A549 (cell line): ENCODE measurements at regions not wholly inside any gene's neighbourhood (a gene's known extent, or its start where the extent isn't known, plus 50 kb on each side); places are given as distances from the start of the nearest gene placed in this dataset.

Experiments used
- EP300 ChIP-seq, 2 experiments: fragments of >200 bp; sonication (Bioruptor Twin); formaldehyde crosslinking; IDR thresholded peaks; 2 replicates in 1 of 2; 3 replicates in 1 of 2; pipeline ENCODE4 v1.6.1; 2016 to 2017
- HDAC2 ChIP-seq: fragments of 200-600 bp; sonication (generic); IDR thresholded peaks from 2 replicates; pipeline ENCODE4 v1.6.1; 2016
- POLR2A ChIP-seq: IDR thresholded peaks from 2 replicates; pipeline ENCODE4 v1.6.1; 2012; ENCODE audit warnings: mild to moderate bottlenecking, low read length
- SREBF2 ChIP-seq: fragments of 450-650 bp; IDR thresholded peaks from 2 replicates; pipeline ENCODE4 v1.6.1; 2014; ENCODE audit warnings: mild to moderate bottlenecking, moderate library complexity
- USF2 ChIP-seq: fragments of 450-650 bp; IDR thresholded peaks from 2 replicates; pipeline ENCODE4 v1.6.1; 2014; ENCODE audit warnings: antibody characterized with exemption
- TF ChIP-seq, protein P1 (sequence below): fragments of >200 bp; sonication (Bioruptor Twin); formaldehyde crosslinking; IDR thresholded peaks from 3 replicates; pipeline ENCODE4 v1.5.1; 2016
- TF ChIP-seq, protein P2 (sequence below): fragments of 200-600 bp; sonication (generic); IDR thresholded peaks from 2 replicates; pipeline ENCODE4 v1.6.1; 2016; ENCODE audit warnings: antibody characterized with exemption, mild to moderate bottlenecking, moderate library complexity

GRCh38 chr22:22113701-22114100 is 130.9 kb upstream of the VPREB1 start:
- TF ChIP-seq POLR2A (no peak), EP300 (IDR thresholded peaks at IDR 0.05) (no peak), SREBF2 (no peak), USF2 (no peak), HDAC2 (no peak)
- TF ChIP-seq, protein P1, sequence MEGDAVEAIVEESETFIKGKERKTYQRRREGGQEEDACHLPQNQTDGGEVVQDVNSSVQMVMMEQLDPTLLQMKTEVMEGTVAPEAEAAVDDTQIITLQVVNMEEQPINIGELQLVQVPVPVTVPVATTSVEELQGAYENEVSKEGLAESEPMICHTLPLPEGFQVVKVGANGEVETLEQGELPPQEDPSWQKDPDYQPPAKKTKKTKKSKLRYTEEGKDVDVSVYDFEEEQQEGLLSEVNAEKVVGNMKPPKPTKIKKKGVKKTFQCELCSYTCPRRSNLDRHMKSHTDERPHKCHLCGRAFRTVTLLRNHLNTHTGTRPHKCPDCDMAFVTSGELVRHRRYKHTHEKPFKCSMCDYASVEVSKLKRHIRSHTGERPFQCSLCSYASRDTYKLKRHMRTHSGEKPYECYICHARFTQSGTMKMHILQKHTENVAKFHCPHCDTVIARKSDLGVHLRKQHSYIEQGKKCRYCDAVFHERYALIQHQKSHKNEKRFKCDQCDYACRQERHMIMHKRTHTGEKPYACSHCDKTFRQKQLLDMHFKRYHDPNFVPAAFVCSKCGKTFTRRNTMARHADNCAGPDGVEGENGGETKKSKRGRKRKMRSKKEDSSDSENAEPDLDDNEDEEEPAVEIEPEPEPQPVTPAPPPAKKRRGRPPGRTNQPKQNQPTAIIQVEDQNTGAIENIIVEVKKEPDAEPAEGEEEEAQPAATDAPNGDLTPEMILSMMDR, result no peak
- TF ChIP-seq, protein P2, sequence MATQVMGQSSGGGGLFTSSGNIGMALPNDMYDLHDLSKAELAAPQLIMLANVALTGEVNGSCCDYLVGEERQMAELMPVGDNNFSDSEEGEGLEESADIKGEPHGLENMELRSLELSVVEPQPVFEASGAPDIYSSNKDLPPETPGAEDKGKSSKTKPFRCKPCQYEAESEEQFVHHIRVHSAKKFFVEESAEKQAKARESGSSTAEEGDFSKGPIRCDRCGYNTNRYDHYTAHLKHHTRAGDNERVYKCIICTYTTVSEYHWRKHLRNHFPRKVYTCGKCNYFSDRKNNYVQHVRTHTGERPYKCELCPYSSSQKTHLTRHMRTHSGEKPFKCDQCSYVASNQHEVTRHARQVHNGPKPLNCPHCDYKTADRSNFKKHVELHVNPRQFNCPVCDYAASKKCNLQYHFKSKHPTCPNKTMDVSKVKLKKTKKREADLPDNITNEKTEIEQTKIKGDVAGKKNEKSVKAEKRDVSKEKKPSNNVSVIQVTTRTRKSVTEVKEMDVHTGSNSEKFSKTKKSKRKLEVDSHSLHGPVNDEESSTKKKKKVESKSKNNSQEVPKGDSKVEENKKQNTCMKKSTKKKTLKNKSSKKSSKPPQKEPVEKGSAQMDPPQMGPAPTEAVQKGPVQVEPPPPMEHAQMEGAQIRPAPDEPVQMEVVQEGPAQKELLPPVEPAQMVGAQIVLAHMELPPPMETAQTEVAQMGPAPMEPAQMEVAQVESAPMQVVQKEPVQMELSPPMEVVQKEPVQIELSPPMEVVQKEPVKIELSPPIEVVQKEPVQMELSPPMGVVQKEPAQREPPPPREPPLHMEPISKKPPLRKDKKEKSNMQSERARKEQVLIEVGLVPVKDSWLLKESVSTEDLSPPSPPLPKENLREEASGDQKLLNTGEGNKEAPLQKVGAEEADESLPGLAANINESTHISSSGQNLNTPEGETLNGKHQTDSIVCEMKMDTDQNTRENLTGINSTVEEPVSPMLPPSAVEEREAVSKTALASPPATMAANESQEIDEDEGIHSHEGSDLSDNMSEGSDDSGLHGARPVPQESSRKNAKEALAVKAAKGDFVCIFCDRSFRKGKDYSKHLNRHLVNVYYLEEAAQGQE, result no peak
